ENCODE measurements at regions not wholly inside any gene's neighbourhood (a gene's known extent, or its start where the extent isn't known, plus 50 kb on each side); places are given as distances from the start of the nearest gene placed in this dataset.
A peak's percentile ranks its signal among the peaks of the same experiment; 100 is the strongest.

DNA sequence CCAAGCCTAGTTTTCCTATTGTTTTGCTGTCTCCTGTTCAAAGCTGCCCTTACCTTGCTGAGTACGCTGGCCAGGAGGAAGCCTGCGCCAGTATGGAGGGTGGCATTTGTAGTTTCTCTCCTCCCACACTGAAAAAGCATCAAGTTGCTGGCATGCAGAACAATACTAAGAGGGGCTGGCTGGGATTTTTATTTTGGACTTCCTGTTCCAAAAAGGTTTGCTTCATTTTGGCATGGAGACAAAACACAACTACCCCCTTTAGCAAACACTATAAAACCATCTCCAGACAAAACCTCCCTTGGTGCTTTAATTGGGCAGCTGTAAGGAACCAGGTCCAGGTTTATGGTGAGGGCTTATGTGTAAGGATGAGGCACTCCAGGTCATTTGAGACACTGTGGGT, 457.6 kb downstream of the PDCD6IP start:
- DNase-seq: no peak

- no peak for DNase-seq
These were observed 458.4 kb downstream of the PDCD6IP start for GRCh38 chr3:34256791-34257190.

DNA sequence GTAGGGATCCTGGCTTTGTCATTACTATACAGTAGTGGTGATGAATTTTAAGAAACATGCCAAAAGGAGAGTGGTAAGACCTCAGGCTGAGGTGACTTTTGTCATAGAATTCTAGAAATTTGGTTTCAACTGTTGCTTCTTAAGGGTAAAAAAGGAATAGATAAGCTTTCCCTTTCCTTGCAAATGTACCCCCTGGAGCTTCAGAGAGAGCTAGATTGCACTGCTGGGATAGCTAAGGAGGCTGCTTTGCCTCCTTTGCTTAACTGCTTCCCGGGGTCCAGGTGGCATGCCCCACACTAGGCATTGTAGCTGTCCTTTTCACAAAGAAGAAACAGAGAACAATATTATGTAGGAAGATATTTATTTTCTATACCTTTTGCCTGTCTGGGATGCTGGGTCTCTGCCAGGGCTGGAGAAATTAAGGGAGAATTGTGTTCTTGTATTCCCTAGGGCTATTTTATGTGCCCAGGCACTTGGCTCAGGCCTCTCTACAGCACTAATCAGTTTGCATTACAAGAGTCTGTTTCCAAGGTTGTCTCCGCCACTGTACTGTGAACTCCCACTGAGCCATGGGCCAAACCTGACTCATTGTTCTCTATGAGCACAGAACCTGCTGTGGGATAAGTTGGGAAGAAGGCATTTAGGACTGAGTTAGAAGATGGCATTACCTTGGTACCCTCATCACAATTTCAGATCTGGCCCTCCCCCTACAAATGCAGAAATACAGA, 460.0 kb downstream of the PDCD6IP start:
- DNase-seq: no peak

- peak; percentile 82 for DNase-seq
These were observed 462.0 kb downstream of the PDCD6IP start for GRCh38 chr3:34260271-34261000.

GRCh38 chr3:34261001-34261385, 462.6 kb downstream of the PDCD6IP start:
- DNase-seq: no peak

DNA sequence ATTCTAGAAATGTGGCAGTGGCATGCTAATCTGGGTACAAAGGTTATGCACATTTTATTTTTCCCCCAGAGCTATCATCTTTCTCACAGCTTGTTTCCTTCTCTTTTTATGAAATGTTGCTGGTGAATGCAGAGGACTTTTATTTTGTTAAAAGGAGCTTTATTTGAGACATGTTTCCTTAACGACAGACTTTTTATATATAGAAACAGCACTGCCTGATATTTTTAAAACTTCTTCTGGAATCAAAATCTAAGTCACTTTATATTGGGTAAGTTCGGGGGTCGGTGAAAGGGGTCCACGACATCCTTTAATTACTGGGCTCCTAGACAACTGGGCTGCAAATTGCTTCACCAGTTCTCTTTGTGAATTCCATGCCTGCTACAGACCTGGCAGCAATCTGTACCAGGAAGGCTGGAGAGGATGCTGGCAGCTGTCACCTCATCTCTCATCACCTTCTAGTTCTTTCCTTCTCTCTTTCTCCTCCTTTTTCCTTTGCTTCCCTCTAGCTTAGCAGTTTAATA, 464.7 kb downstream of the PDCD6IP start:
- peak; percentile 64 for DNase-seq

GRCh38 chr3:34264337-34265041, 466.1 kb downstream of the PDCD6IP start:
- no peak for DNase-seq

GRCh38 chr3:34267088-34267487, 468.7 kb downstream of the PDCD6IP start:
- no peak for DNase-seq

- DNase-seq: peak; percentile 30
These were observed 469.7 kb downstream of the PDCD6IP start for GRCh38 chr3:34268032-34268709.

DNA sequence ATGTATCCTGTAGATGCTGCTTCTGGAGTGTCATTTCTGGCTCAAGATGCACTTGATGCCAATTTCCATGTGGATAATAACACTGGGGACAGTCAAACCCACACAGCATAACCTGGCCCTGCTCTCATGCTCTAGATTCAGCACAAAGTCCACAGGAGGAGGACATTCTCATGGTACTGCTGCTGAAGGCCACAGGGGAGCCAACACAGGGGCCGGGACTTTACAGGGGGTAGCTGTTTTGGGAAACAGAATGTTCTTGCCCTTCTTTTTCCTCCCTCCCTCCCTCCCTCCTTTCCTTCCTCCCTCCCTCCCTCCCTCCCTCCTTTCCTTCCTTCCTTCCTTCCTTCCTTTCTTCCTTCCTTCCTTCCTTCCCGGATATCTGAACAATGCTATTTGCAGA, 477.4 kb downstream of the PDCD6IP start:
- DNase-seq: no peak

DNA sequence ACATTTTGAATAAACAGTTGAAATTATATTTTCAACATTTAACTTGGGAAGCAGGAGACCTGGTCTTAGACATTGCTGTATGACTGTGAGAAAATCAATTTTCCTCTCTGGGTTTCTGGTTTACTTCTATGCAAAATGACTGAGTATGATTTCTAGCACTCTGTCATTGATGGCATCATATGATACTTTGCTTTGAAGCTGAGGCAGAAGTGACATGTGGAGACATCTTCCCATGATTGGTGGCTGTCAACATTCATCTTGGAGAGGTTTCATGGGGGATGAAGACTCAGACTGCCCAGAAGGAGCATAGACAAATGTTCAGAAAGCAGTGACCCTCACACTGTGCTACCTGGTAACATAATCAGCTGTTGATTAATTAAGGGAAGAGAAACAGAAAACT, 477.9 kb downstream of the PDCD6IP start:
- DNase-seq: no peak

DNA sequence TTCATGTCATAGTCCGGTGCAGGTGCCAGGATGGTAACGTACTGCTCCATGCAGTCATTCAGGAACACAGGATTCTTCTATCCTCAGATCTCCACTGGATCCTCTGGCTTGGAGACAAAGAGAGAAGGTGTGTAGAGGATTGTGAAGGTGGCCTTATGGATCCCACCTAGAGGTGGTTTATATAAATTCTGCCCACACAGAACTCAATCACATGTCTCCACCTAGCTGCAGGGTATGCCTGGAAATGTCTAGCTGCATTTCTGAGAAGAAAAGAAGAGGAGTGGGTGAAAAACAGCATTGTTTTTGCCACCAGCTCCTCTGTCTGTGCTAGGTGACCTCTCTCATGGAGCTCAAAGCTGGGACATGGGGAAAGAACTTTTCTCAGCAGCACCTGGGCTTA, 478.7 kb downstream of the PDCD6IP start:
- no peak for DNase-seq

- DNase-seq: no peak
These were observed 481.5 kb downstream of the PDCD6IP start for GRCh38 chr3:34279901-34280300.

DNA sequence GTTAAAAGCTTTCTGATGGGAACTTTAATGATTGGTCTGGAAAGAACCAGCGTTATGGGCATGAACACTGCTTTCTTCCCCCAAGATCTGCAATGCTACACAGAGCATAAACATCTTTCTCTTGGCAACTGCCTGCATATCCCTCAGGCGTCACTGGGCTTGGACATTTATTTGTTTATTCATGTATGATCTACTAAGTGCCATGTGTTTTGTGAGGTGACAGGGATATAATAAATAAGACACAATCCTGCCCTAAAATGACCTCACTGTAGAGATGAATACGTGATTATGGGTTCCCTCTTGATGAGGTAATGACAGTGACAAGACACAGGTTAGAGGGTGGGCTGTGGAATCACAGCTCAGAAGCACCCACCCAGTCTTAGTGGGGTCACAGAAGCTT, 485.3 kb downstream of the PDCD6IP start:
- DNase-seq: no peak

DNA sequence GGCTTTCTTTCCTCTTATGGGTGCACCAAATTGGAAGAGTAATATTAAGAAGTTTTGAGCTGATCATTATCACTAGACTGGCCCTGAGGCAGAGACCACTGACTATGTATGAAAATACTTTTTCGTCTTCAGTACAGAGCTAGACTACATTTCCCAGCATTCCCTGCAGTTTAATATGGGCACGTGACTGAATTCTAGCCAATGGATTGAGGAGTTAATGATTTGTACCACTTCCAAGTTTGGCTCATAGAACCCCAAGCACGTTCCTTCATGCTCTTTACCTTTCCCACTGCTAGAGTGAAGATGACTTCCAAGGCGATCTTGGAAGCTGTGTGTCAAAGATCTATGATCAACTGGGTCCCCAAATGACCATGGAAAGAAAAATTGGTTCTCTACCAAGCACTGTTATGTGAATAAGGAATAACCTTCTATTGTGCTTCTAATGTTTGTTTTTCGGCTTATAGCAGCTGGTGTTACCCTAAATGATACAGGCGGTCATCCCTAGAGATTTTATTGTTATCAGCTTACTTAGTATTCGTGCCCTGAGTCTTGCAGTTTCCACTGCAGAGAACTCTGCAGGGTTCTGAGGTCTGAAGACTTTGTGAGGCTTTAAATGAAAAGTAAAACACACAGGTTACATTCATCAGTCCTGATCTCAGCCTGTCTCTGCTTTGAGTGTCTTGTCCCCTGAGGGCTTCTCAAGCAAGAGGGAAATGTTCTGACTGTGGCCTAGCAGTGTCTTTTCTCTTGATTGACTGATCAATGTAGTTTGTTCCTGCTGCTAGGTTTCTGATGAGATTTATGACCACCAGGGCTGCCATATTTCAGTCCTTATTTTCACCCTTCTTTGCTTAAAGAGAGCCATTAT, 486.8 kb downstream of the PDCD6IP start:
- no peak for DNase-seq

- DNase-seq: no peak
These were observed 487.4 kb downstream of the PDCD6IP start for GRCh38 chr3:34285827-34286188.

DNA sequence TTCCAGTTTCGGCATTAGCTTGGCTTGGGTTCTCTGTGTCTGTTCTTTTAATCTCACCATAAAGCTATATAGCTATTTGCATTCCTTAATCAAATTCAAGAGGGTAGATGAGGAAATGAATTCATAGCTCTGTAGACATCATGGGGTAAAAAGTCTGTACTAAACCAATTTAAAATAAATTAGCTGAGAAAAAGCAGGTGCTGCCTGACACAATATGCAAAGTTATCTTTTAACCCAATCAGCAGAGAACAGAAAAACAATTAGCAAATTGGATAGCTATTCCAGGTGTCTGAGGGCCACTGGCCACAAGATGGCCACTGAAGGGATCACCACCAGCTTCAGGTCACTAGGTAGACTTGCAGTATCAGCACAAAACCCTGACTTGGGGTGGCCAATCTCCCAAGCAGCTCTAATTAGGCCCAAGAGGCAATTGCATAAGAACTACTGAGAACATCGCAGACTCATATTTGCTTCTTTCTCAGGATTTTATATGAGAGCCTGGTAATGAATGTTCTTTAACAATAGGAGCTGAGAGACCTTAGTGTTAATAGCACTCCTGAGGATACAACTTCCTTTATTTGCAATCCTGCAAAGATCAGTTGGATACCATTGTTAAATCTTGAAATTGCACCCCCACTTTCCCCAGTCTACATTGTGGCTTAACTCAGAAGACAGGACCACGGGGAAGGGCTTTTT, 494.3 kb downstream of the PDCD6IP start:
- DNase-seq: no peak

DNA sequence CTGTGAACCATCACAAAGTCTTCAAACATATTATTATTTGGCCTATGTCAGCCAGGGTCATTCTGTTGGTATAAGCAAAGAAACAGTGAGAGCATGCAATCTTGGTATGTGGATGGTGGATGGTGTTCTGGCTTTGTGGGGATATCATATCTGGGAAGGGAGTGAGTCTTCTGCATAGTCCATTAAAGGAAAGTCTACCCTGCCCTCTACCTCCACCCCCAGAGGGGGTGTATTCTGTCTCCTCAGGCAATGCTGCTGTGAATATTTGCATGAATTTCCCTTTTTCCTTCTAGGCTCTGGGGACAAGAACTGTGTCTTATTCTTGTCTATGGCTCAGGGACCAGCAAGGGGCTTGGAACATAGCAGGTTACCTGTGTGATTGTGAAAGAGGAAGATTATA, 495.8 kb downstream of the PDCD6IP start:
- DNase-seq: no peak

GRCh38 chr3:34296796-34297195, 498.4 kb downstream of the PDCD6IP start:
- no peak for DNase-seq

DNA sequence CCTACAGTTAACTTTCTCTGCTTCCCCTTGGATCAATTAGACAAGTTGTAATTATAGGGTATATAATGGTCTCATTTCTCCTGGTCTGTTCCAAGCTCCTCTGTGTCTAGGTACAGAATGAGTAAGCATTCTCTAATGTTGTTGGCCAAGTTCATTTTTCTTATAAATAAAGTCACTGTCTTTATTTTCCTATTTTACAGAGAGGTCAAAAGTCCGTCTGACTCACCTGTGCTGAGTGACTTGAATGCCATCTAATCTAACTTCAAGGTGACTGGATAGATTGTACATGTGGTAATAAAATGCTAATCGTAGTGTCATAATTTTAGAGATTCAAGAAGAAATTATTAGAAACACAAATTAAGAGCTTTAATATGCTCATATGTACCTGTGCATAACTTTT, 500.2 kb downstream of the PDCD6IP start:
- no peak for DNase-seq

DNA sequence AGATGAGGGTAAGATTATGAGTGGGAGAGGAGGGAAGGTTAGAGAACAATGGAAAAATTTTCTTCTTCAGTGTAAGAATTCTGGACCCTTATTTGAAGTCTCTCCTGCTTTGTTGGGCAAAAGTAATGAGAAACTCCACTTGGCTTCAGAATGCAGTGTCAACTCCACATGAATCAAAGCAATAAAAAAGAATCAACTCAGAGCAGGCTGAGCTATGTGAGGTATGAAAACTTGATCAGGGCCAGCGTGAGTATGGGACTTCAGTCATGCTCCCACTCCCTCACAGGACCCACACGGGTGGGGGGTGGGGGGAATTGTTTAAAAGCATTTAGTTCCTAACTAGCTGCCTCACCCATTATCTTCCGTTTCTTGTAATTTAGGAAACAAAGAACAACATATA, 502.2 kb downstream of the PDCD6IP start:
- no peak for DNase-seq
